Kasumi-1 (cell line): ENCODE measurements at regions not wholly inside any gene's neighbourhood (a gene's known extent, or its start where the extent isn't known, plus 50 kb on each side); places are given as distances from the start of the nearest gene placed in this dataset.

Source experiments
- DNase-seq, 2 experiments: peaks; one replicate each; lab custom pipeline; 2025; lab: John Stamatoyannopoulos, UW

- no peak for DNase-seq
Observed at GRCh38 chr5:145708169-145708568, 127.0 kb downstream of the PRELID2 start.

DNA sequence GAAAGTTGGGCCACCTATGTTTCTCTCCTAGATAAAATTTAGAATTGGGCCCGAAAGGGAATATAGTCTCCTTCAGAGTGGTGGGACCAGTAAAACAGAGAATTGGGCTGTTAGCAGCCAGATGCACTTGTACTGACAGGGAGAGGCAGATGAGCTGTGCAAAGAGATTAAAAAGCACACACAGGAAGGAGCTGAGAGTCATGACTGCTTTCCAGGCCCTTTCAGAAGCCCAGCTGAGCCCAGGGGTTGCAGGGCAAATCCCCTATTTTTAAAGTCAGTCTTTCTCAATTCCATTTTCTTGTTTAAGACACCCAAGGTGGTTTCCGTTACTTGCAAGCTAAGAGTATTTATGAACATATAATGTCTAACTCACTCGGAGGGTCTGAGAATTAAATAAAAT, 130.4 kb downstream of the PRELID2 start:
- no peak for DNase-seq

GRCh38 chr5:145703856-145704255, 131.3 kb downstream of the PRELID2 start:
- DNase-seq = no peak

DNA sequence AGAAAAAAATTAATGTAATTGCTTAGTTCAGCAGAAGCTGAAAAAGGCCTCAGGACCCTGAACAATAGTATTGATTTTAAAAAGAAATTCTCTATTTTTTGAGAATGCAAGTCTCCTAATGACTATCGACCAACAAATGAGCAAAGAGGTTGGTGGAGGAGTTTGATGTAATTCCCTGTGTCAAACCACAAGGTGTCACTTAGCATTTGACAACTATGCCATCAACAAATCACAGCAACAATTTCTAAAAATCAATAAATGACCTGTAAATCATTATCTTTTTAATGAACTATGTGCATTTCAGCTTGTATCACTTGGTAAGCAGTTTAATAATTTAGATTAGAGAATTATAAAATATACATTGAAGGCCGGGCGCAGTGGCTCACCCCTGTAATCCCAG, 133.7 kb downstream of the PRELID2 start:
- no peak for DNase-seq

DNA sequence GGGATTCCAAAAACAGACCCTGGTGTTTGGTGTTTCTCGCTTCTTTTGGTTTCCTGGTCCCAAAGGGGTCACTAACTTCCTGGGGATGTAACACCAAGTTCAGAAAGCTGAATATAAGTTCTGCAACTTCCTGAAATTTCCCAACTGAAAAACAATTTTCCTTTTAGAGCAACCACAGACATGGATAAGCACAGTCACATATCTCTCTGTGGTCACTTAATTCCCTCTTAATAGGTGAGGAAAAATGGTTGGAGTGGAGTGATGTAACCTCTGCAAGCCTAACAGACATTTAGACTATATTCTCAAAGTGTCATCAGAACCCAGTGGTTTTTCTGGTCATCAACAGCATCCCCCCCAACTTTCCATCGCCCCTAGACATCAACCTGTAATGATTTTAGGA, 135.3 kb downstream of the PRELID2 start:
- DNase-seq = no peak

- peak; percentile 42 to 53 for DNase-seq
Observed at GRCh38 chr5:145697251-145697990, 137.7 kb downstream of the PRELID2 start.

DNA sequence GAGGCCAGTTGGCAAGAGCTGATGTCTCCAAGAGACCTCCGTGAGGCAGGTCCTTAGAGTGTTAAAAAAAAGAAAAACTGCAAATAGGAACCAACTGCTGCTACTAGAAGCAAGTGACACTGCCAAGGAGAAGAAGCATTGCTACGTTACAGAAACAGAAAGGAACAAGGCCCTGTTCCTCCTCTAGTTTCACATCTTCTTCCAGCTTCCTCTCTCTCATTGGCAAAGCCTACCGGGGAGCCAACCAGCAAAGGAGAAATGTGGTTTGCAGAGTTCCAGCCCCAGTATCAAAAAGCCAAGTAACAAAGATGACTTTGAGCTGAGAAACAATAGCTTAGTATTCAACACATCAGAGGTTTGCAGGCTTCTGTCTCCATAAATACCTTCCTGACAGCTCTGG, 145.9 kb downstream of the PRELID2 start:
- DNase-seq = peak in 1 of 2 experiments; percentile 30

DNA sequence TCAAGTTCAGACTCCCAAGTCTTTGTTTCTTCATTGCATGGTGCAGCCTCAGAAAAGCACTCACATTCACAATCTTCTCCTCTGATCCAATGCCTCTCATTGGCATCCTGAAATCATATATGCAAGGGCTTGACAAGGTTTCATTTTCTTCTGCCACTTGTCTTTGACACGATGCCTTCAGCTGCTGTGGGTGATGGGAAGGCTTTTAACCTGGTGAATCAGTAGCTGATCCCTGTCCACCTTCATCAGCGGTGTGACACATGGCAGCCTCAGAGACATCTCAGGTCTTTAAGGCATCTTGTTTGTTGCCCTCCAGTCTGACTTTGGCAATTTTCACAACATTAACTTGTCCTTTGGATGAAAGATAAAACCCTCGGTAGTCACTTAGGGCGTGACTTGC, 147.2 kb downstream of the PRELID2 start:
- no peak for DNase-seq

DNA sequence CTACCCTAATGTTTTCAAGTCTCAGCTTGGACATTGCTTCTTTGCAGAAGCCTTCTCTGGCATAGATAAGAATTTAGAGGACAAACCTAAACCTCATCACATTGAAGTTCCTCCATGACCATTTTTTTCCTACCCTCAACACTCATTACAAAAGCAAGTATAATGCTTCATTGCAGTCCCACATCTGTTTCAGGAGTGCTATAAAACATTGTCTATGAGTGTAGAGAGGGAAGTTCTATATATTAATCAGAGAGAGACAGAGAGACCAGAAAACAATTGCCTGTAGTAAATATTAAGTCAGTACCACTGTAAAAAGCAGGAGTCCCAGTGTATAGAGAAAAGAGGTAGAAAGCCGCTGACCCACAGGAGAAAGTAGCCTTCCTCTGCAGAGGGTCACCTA, 149.7 kb downstream of the PRELID2 start:
- DNase-seq = no peak

- DNase-seq = no peak
Observed at GRCh38 chr5:145683431-145683830, 151.7 kb downstream of the PRELID2 start.

GRCh38 chr5:145682197-145682899, 152.8 kb downstream of the PRELID2 start:
- DNase-seq = no peak

DNA sequence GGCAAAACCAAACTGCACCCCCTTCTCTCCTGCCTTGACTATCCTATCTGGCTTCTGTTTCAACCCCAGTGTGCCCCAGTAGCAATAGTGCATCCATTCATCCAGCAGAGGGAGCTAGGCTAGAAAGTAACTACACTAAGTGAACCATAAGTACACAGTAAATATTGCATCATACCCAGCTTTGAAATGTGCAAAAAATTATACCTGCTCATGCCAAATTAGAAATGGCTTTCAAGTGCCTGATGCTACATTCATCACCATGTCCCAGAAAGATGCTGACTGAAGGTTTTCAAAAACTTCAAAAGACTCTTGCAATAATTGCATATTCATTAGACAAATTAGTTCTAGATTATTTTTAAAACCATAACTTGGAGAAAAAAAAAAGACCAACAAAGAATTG, 153.5 kb downstream of the PRELID2 start:
- peak; percentile 81 to 93 for DNase-seq

GRCh38 chr5:145681216-145681615, 153.9 kb downstream of the PRELID2 start:
- DNase-seq = no peak

DNA sequence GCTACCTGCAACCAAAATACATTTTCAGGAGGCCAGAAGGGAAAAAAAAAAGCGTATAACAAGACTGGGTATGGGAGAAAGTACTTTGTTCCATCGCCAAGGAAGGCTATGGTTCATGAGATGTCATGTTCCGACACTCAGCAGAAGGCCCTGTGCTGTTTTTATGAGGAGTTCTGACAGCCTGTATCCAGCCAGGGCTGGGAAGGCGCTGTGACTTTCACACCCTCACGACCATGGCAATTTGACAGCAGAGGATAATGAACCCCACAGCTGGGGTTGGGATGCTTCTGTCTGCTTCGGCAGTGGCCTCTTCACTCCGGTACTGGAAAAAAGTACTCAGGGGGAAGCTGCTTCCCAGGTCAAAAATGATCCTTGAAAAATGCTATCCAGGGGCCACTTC, 154.4 kb downstream of the PRELID2 start:
- no peak for DNase-seq

DNA sequence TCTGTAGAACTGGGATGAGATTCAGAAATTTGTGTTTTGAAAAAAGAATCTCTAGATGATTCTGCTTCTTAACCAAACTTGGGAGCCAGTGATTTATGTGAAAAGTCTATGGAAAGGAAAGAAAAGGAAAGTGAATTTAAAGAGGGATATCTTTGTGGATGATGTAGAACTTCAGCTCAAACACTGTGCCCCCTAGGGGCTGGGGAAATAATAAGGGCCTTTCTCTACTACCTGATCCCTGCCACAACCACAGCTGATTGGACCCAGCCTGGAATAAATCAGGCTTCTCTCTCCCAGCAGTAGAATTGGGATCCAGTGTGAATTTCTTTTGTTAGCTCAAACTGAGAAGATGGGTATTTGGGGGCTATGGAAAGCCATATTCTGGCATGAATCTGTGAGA, 155.0 kb downstream of the PRELID2 start:
- DNase-seq = peak; percentile 14 to 51

DNA sequence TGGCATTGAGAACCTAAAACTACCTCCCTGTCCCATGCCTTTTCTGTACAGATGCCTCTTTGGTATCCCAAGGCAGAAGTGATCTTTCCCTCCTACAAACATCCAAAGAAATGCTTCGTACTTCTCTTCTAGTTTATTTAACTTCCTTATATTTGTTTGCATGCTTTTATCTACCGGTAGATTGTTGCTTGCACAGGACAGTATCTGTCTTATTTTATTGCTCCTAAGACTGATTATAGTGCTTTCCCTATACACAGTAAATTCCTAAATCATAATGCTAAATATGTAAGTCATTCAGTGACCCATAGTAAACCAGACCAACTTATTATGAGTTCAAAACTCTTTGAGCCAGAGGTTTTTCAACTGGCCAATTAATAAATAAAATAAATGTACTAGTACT, 156.9 kb downstream of the PRELID2 start:
- no peak for DNase-seq

DNA sequence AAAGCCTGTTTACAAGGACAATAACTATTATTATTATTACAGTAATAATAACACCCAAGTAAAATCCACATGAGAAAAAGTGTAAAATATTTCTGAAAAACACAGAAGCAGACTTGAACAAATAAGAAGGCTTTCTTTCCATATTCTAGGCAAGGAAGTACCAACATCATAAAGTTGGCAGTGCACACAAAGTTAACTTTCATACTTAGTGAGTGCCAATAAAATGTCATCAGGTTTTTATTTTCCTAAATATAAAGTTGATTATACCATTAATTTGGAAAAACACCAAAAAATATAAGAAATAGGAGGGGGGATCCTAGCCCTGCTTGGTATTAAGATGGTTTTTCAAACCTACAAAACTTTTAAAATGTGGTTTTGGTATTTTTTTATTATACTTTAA, 161.4 kb downstream of the PRELID2 start:
- DNase-seq = no peak

GRCh38 chr5:145668714-145669113, 166.4 kb downstream of the PRELID2 start:
- DNase-seq = no peak

DNA sequence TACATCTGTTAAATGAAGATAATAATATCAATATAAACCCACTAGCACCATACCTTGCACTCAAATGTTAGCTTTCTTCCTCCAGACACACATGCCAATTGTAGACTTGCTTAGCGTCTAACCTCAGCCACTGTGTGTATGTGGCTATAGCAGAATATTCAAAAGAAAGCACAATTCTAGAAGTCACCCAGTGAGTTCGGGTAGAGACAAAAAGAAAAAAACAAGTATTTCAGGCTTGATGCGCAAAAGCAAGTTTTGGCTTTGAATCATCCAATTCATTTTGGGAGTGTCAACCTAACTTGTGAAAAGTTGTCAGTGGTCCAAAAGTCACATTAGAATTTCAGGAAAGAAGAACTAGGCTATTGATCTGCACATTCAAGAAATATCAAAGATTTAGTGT, 167.4 kb downstream of the PRELID2 start:
- DNase-seq = no peak

GRCh38 chr5:145666591-145666990, 168.6 kb downstream of the PRELID2 start:
- no peak for DNase-seq

GRCh38 chr5:145661737-145662485, 173.2 kb downstream of the PRELID2 start:
- no peak for DNase-seq

- DNase-seq = no peak
Observed at GRCh38 chr5:145660897-145661640, 174.1 kb downstream of the PRELID2 start.
